ENCODE measurements at regions not wholly inside any gene's neighbourhood (a gene's known extent, or its start where the extent isn't known, plus 50 kb on each side); places are given as distances from the start of the nearest gene placed in this dataset.

- ATAC-seq (ENCODE audit: low read depth) (no peak; the same call in 2 of the 3 replicates), DNase-seq (ENCODE audit: low spot score) (no peak)
- Histone ChIP-seq H3K27ac (ENCODE audit: poor library complexity, severe bottlenecking) (no peak overlapping the region), H3K36me3 (ENCODE audit: low read depth) (no peaks in the 10 kb centered on the region), H3K4me3 (ENCODE audit: severe bottlenecking) (no peak overlapping the region), H3K9me3 (ENCODE audit: severe bottlenecking) (no peaks in the 10 kb centered on the region), H3K4me1 (ENCODE audit: insufficient read depth, poor library complexity, severe bottlenecking) (peaks cover 8% of the 10 kb centered on the region), H3K27me3 (ENCODE audit: insufficient read depth, poor library complexity, severe bottlenecking) (no peaks in the 10 kb centered on the region)
- TF ChIP-seq, protein P1, sequence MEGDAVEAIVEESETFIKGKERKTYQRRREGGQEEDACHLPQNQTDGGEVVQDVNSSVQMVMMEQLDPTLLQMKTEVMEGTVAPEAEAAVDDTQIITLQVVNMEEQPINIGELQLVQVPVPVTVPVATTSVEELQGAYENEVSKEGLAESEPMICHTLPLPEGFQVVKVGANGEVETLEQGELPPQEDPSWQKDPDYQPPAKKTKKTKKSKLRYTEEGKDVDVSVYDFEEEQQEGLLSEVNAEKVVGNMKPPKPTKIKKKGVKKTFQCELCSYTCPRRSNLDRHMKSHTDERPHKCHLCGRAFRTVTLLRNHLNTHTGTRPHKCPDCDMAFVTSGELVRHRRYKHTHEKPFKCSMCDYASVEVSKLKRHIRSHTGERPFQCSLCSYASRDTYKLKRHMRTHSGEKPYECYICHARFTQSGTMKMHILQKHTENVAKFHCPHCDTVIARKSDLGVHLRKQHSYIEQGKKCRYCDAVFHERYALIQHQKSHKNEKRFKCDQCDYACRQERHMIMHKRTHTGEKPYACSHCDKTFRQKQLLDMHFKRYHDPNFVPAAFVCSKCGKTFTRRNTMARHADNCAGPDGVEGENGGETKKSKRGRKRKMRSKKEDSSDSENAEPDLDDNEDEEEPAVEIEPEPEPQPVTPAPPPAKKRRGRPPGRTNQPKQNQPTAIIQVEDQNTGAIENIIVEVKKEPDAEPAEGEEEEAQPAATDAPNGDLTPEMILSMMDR (IDR thresholded peaks at IDR 0.05; ENCODE audit: poor library complexity, severe bottlenecking), result no peak
Observed at GRCh38 chr15:77859491-77860060, 217.9 kb downstream of the TBC1D2B start.

- Histone ChIP-seq H3K36me3 (ENCODE audit: low read depth) (no peaks in the 10 kb centered on the region), H3K27ac (ENCODE audit: poor library complexity, severe bottlenecking) (no peak overlapping the region)
- no peak for DNase-seq (ENCODE audit: low spot score)
Observed at GRCh38 chr15:77858792-77859490, 218.6 kb downstream of the TBC1D2B start.

GRCh38 chr15:77857419-77857818 lies 220.1 kb downstream of the TBC1D2B start:
- Histone ChIP-seq H3K36me3 (ENCODE audit: low read depth) (no peaks in the 10 kb centered on the region), H3K27me3 (ENCODE audit: insufficient read depth, poor library complexity, severe bottlenecking) (no peaks in the 10 kb centered on the region), H3K27ac (ENCODE audit: poor library complexity, severe bottlenecking) (no peak overlapping the region), H3K4me3 (ENCODE audit: severe bottlenecking) (no peak overlapping the region), H3K9me3 (ENCODE audit: severe bottlenecking) (no peaks in the 10 kb centered on the region), H3K4me1 (ENCODE audit: insufficient read depth, poor library complexity, severe bottlenecking) (peaks cover 8% of the 10 kb centered on the region)
- peak; percentile 61 for DNase-seq (ENCODE audit: low spot score)
- ATAC-seq (ENCODE audit: low read depth), result no peak
- TF ChIP-seq, protein P1 (IDR thresholded peaks at IDR 0.05; ENCODE audit: poor library complexity, severe bottlenecking), result no peak

More at GRCh38 chr15:77858792-77859490, 218.6 kb downstream of the TBC1D2B start:
- TF ChIP-seq, protein P1 (IDR thresholded peaks at IDR 0.05; ENCODE audit: poor library complexity, severe bottlenecking), result no peak
- H3K27me3 ChIP-seq (ENCODE audit: insufficient read depth, poor library complexity, severe bottlenecking), result no peaks in the 10 kb centered on the region
- H3K9me3 ChIP-seq (ENCODE audit: severe bottlenecking), result no peaks in the 10 kb centered on the region
- H3K4me3 ChIP-seq (ENCODE audit: severe bottlenecking), result no peak overlapping the region
- ATAC-seq (ENCODE audit: low read depth), result no peak
- peaks cover 8% of the 10 kb centered on the region for H3K4me1 ChIP-seq (ENCODE audit: insufficient read depth, poor library complexity, severe bottlenecking)

- no peaks in the 10 kb centered on the region for H3K9me3 ChIP-seq (ENCODE audit: severe bottlenecking)
- H3K27ac ChIP-seq (ENCODE audit: poor library complexity, severe bottlenecking), result no peak overlapping the region
- no peaks in the 10 kb centered on the region for H3K36me3 ChIP-seq (ENCODE audit: low read depth)
- H3K27me3 ChIP-seq (ENCODE audit: insufficient read depth, poor library complexity, severe bottlenecking), result no peaks in the 10 kb centered on the region
- DNase-seq (ENCODE audit: low spot score) (no peak), ATAC-seq (ENCODE audit: low read depth) (peak; percentile 60)
- H3K4me1 ChIP-seq (ENCODE audit: insufficient read depth, poor library complexity, severe bottlenecking), result peaks cover 8% of the 10 kb centered on the region
- TF ChIP-seq, protein P1 (IDR thresholded peaks at IDR 0.05; ENCODE audit: poor library complexity, severe bottlenecking), result no peak
- no peak overlapping the region for H3K4me3 ChIP-seq (ENCODE audit: severe bottlenecking)
Observed at GRCh38 chr15:77856705-77857346, 220.7 kb downstream of the TBC1D2B start.

Data from RWPE2 (cell line).